Adrenal gland (tissue), 9 donors: ENCODE measurements at regions not wholly inside any gene's neighbourhood (a gene's known extent, or its start where the extent isn't known, plus 50 kb on each side); places are given as distances from the start of the nearest gene placed in this dataset.

Experiments
- DNase-seq, 7 donors: peaks; one replicate each; pipeline ENCODE4 v3.0.0-alpha.2; 2019 to 2020
- H3K27ac ChIP-seq, 5 donors: fragments of 200-600 bp; sonication (generic) in 4 of 5; 1 replicate in 3 of 5; 2 replicates in 2 of 5; pipeline versions ENCODE4 v1.5.1 to v1.8.0; 2016 to 2020; ENCODE audit warnings: mild to moderate bottlenecking in 1 of 5
- H3K27me3 ChIP-seq: fragments of 200-600 bp; 2 replicates; pipeline ENCODE4 v1.8.0; 2021
- H3K36me3 ChIP-seq, 2 donors: fragments of 200-600 bp; replicated peaks in 1 of 2; 1 replicate in 1 of 2; 2 replicates in 1 of 2; pipeline versions ENCODE4 v1.5.1 to v1.8.0; 2018 to 2022
- H3K4me1 ChIP-seq, 2 donors: fragments of 200-600 bp; replicated peaks in 1 of 2; 1 replicate in 1 of 2; 2 replicates in 1 of 2; pipeline versions ENCODE4 v1.5.1 to v1.8.0; 2018 to 2021
- H3K4me3 ChIP-seq, 4 donors: fragments of 200-600 bp; sonication (generic) in 3 of 4; one replicate each; pipeline ENCODE4 v1.5.1; 2016 to 2018
- H3K9me3 ChIP-seq, 3 donors: fragments of 200-600 bp; sonication (generic) in 1 of 3; replicated peaks in 1 of 3; 1 replicate in 2 of 3; 2 replicates in 1 of 3; pipeline versions ENCODE4 v1.5.1 to v1.8.0; 2016 to 2021
- CTCF ChIP-seq, 6 experiments: fragments of 450-650 bp in 4 of 6; fragments of 200-600 bp in 2 of 6; sonication (generic) in 1 of 6; IDR thresholded peaks; 1 replicate in 5 of 6; 2 replicates in 1 of 6; pipeline versions ENCODE4 v1.5.1 to v1.8.0; 2016 to 2021; ENCODE audit warnings: antibody characterized with exemption in 6 of 6, mild to moderate bottlenecking in 2 of 6, moderate library complexity in 1 of 6
- POLR2A ChIP-seq, 2 donors: fragments of 450-650 bp; IDR thresholded peaks; one replicate each; pipeline ENCODE4 v1.6.1; 2017; ENCODE audit warnings: antibody characterized with exemption in 2 of 2, mild to moderate bottlenecking in 2 of 2, moderate library complexity in 1 of 2
- WGBS, 4 donors: extraction: QIAGEN DNeasy Blood & Tissue Kit in 2 of 4; methylation state at CpG; one replicate each; pipeline versions ENCODE4 v1.1.5 to v1.1.7; 2013 to 2017; 5-methylcytosine and 5-hydroxymethylcytosine counted together
- intact Hi-C, 2 donors: fragments of 100-400 bp; cut with DNase I; formaldehyde crosslinking; loops; one replicate each; pipeline versions ENCODE4 v1.14.1 to v1.15.0; 2022 to 2023
- donor health status: healthy with polysubstance abuse.
- donor health status: Bipolar disorder and iron deficiency.
- donor health status: DM: yes; HTN: yes; CAD: no.
- donor health status: DM: no; HTN: no; CAD: no.
- donor health status: DM: no; HTN: no; CAD: no.

- DNase-seq, result no peak
- Histone ChIP-seq H3K27me3 (peaks cover 3% of the 10 kb centered on the region), H3K4me3 (no peak overlapping the region), H3K4me1 (no peaks in the 10 kb centered on the region), H3K27ac (no peak overlapping the region), H3K9me3 (no peaks in the 10 kb centered on the region), H3K36me3 (no peaks in the 10 kb centered on the region)
- 77 to 87% (median 80%) methylated on average over 2 of the region's 2 CpGs for WGBS, 4 donors
- TF ChIP-seq CTCF (IDR thresholded peaks at IDR 0.05) (no peak), POLR2A (IDR thresholded peaks at IDR 0.05) (no peak)
- intact Hi-C loops, result no loop called here
These were observed 98.8 kb downstream of the COX18 start for GRCh38 chr4:72970756-72971155.

- DNase-seq, result no peak
- Histone ChIP-seq H3K4me3 (no peak overlapping the region), H3K9me3 (no peaks in the 10 kb centered on the region), H3K27me3 (peaks cover 3% of the 10 kb centered on the region), H3K36me3 (no peaks in the 10 kb centered on the region), H3K4me1 (no peaks in the 10 kb centered on the region), H3K27ac (peak overlapping the region in 1 of 5 donors; percentile 6)
- WGBS, 4 donors, result 33 to 50% (median 41%) methylated on average over 1 of the region's 1 CpG
- intact Hi-C loops, result no loop called here
- TF ChIP-seq CTCF (IDR thresholded peaks at IDR 0.05) (no peak), POLR2A (IDR thresholded peaks at IDR 0.05) (no peak)
These were observed 99.5 kb downstream of the COX18 start for GRCh38 chr4:72969976-72970375.

GRCh38 chr4:72966652-72967051 is 102.9 kb downstream of the COX18 start:
- no peaks in the 10 kb centered on the region for H3K9me3 ChIP-seq
- H3K27me3 ChIP-seq, result no peaks in the 10 kb centered on the region
- no peak for DNase-seq
- intact Hi-C loops, result no loop called here
- WGBS, 4 donors, result 55 to 80% (median 65%) methylated on average over 1 of the region's 1 CpG
- no peak for TF ChIP-seq CTCF (IDR thresholded peaks at IDR 0.05)
- TF ChIP-seq POLR2A (IDR thresholded peaks at IDR 0.05), result no peak
- H3K36me3 ChIP-seq, result no peaks in the 10 kb centered on the region
- no peak overlapping the region for H3K4me3 ChIP-seq
- H3K27ac ChIP-seq, result no peak overlapping the region
- H3K4me1 ChIP-seq, result no peaks in the 10 kb centered on the region

- WGBS, 4 donors, result 62 to 78% (median 73%) methylated on average over 2 of the region's 2 CpGs
- Histone ChIP-seq H3K36me3 (no peaks in the 10 kb centered on the region), H3K27me3 (no peaks in the 10 kb centered on the region), H3K9me3 (no peaks in the 10 kb centered on the region), H3K4me3 (no peak overlapping the region), H3K4me1 (no peaks in the 10 kb centered on the region), H3K27ac (no peak overlapping the region)
- intact Hi-C loops, result no loop called here
- DNase-seq, result no peak
- TF ChIP-seq CTCF (IDR thresholded peaks at IDR 0.05) (no peak), POLR2A (IDR thresholded peaks at IDR 0.05) (no peak)
These were observed 110.1 kb downstream of the COX18 start for GRCh38 chr4:72959411-72959810.
